Gastroesophageal sphincter (tissue), 4 donors: ENCODE measurements at regions not wholly inside any gene's neighbourhood (a gene's known extent, or its start where the extent isn't known, plus 50 kb on each side); places are given as distances from the start of the nearest gene placed in this dataset.

Experiments used
- ATAC-seq: fragments of 150-250 bp; one replicate; pipeline ENCODE4 v1.9.1; 2016; ENCODE audit warnings: mild to moderate bottlenecking, moderate library complexity
- H3K27ac ChIP-seq, 4 donors: fragments of 200-600 bp; sonication (generic) in 3 of 4; 1 replicate in 3 of 4; 2 replicates in 1 of 4; pipeline ENCODE4 v1.5.1; 2016 to 2019
- H3K27me3 ChIP-seq: fragments of 200-600 bp; sonication (generic); one replicate; pipeline ENCODE4 v1.5.1; 2019
- H3K36me3 ChIP-seq, 2 donors: fragments of 200-600 bp; sonication (generic); one replicate each; pipeline ENCODE4 v1.5.1; 2019; ENCODE audit warnings: control low read depth in 1 of 2
- H3K4me1 ChIP-seq, 3 donors: fragments of 200-600 bp; sonication (generic); 1 replicate in 2 of 3; 2 replicates in 1 of 3; pipeline ENCODE4 v1.5.1; 2016 to 2019; ENCODE audit warnings: control low read depth in 2 of 3
- H3K4me3 ChIP-seq, 2 donors: fragments of 200-600 bp; sonication (generic); one replicate each; pipeline ENCODE4 v1.5.1; 2019; ENCODE audit warnings: mild to moderate bottlenecking in 1 of 2, moderate library complexity in 1 of 2
- H3K9me3 ChIP-seq, 3 donors: fragments of 200-600 bp; sonication (generic); one replicate each; pipeline ENCODE4 v1.5.1; 2017 to 2019; ENCODE audit warnings: control low read depth in 2 of 3
- CTCF ChIP-seq, 4 experiments: fragments of 200-600 bp in 2 of 4; fragments of 450-650 bp in 2 of 4; sonication (generic) in 1 of 4; IDR thresholded peaks; one replicate each; pipeline ENCODE4 v1.5.1; 2017 to 2019; ENCODE audit warnings: antibody characterized with exemption in 4 of 4, mild to moderate bottlenecking in 2 of 4, moderate library complexity in 2 of 4
- EP300 ChIP-seq: sonication (generic); formaldehyde crosslinking; IDR thresholded peaks from one replicate; pipeline ENCODE4 v1.6.1; 2017; ENCODE audit warnings: antibody characterized with exemption, mild to moderate bottlenecking
- POLR2A ChIP-seq, 2 donors: fragments of 450-650 bp; IDR thresholded peaks; one replicate each; pipeline ENCODE4 v1.6.1; 2017; ENCODE audit warnings: antibody characterized with exemption in 2 of 2, mild to moderate bottlenecking in 2 of 2, moderate library complexity in 1 of 2
- POLR2AphosphoS5 ChIP-seq: sonication (generic); formaldehyde crosslinking; IDR thresholded peaks from one replicate; pipeline ENCODE4 v1.6.1; 2017; ENCODE audit warnings: antibody characterized with exemption
- WGBS, 2 donors: methylation state at CpG; one replicate each; pipeline ENCODE4 v1.1.5; 2018; ENCODE audit warnings: low coverage in 1 of 2; 5-methylcytosine and 5-hydroxymethylcytosine counted together

- H3K9me3 ChIP-seq = peaks cover 0 to 15% (median 0%) of the 10 kb centered on the region in 3 donors
- TF ChIP-seq POLR2AphosphoS5 (no peak), EP300 (no peak), CTCF (IDR thresholded peaks at IDR 0.05) (no peak), POLR2A (IDR thresholded peaks at IDR 0.05) (no peak)
- no peak overlapping the region for H3K27ac ChIP-seq
- ATAC-seq = no peak
- no peak overlapping the region for H3K4me3 ChIP-seq
- 74 to 86% methylated on average over 2 of the region's 2 CpGs for WGBS, 2 donors
- H3K27me3 ChIP-seq = no peaks in the 10 kb centered on the region
- no peaks in the 10 kb centered on the region for H3K4me1 ChIP-seq
- H3K36me3 ChIP-seq = no peaks in the 10 kb centered on the region
Observed at GRCh38 chr3:36011791-36012190, 368.5 kb upstream of the STAC start.

- WGBS, 2 donors = 46% methylated on average over 1 of the region's 1 CpG; no CpG with 5 or more reads in 1 of the 2 donors
- Histone ChIP-seq H3K4me3 (no peak overlapping the region), H3K36me3 (no peaks in the 10 kb centered on the region), H3K27me3 (no peaks in the 10 kb centered on the region), H3K27ac (no peak overlapping the region), H3K4me1 (no peaks in the 10 kb centered on the region), H3K9me3 (peaks cover 0 to 5% (median 0%) of the 10 kb centered on the region in 3 donors)
- ATAC-seq = no peak
- TF ChIP-seq POLR2A (IDR thresholded peaks at IDR 0.05) = no peak
- no peak for TF ChIP-seq POLR2AphosphoS5
- TF ChIP-seq EP300 = no peak
- TF ChIP-seq CTCF (IDR thresholded peaks at IDR 0.05) = no peak
Observed at GRCh38 chr3:36013425-36013824, 366.9 kb upstream of the STAC start.

GRCh38 chr3:36025232-36025631 lies 355.1 kb upstream of the STAC start:
- H3K9me3 ChIP-seq = no peaks in the 10 kb centered on the region
- no peaks in the 10 kb centered on the region for H3K4me1 ChIP-seq
- H3K36me3 ChIP-seq = no peaks in the 10 kb centered on the region
- no peak overlapping the region for H3K4me3 ChIP-seq
- no peak overlapping the region for H3K27ac ChIP-seq
- no peak for ATAC-seq
- TF ChIP-seq CTCF (IDR thresholded peaks at IDR 0.05) (no peak), POLR2AphosphoS5 (no peak), EP300 (no peak), POLR2A (IDR thresholded peaks at IDR 0.05) (no peak)
- 79 to 87% methylated on average over 2 to 3 of the region's 3 CpGs for WGBS, 2 donors
- H3K27me3 ChIP-seq = no peaks in the 10 kb centered on the region

GRCh38 chr3:36032180-36033047 lies 347.9 kb upstream of the STAC start:
- H3K9me3 ChIP-seq = peaks cover 0 to 31% (median 0%) of the 10 kb centered on the region in 3 donors
- no peak overlapping the region for H3K4me3 ChIP-seq
- H3K27me3 ChIP-seq = no peaks in the 10 kb centered on the region
- no peak overlapping the region for H3K27ac ChIP-seq
- WGBS, 2 donors = 68 to 73% methylated on average over 3 to 5 of the region's 6 CpGs
- no peak for ATAC-seq
- no peaks in the 10 kb centered on the region for H3K36me3 ChIP-seq
- no peak for TF ChIP-seq POLR2A (IDR thresholded peaks at IDR 0.05)
- no peak for TF ChIP-seq POLR2AphosphoS5
- TF ChIP-seq CTCF (IDR thresholded peaks at IDR 0.05) = no peak
- TF ChIP-seq EP300 = no peak
- H3K4me1 ChIP-seq = no peaks in the 10 kb centered on the region

GRCh38 chr3:36058404-36059030 lies 321.8 kb upstream of the STAC start:
- Histone ChIP-seq H3K27me3 (no peaks in the 10 kb centered on the region), H3K27ac (no peak overlapping the region), H3K4me3 (no peak overlapping the region), H3K4me1 (no peaks in the 10 kb centered on the region), H3K36me3 (no peaks in the 10 kb centered on the region), H3K9me3 (no peaks in the 10 kb centered on the region)
- no peak for ATAC-seq
- no peak for TF ChIP-seq POLR2A (IDR thresholded peaks at IDR 0.05)
